Prostate gland (tissue), 2 donors: ENCODE measurements at regions not wholly inside any gene's neighbourhood (a gene's known extent, or its start where the extent isn't known, plus 50 kb on each side); places are given as distances from the start of the nearest gene placed in this dataset.

ENCODE experiments used
- DNase-seq: peaks from one replicate; pipeline ENCODE4 v3.0.0-alpha.2; 2019; ENCODE audit warnings: low spot score
- H3K27ac ChIP-seq, 2 donors: fragments of 200-600 bp; sonication (generic); 2 replicates each; pipeline ENCODE4 v1.5.1; 2017 to 2019
- H3K27me3 ChIP-seq: fragments of 200-600 bp; sonication (generic); replicated peaks from 2 replicates; pipeline ENCODE4 v1.5.1; 2019; ENCODE audit not compliant: insufficient read depth
- H3K36me3 ChIP-seq, 2 donors: fragments of 200-600 bp; sonication (generic); 1 replicate in 1 of 2; 2 replicates in 1 of 2; pipeline versions ENCODE4 v1.5.1 to v1.8.1; 2017 to 2019
- H3K4me1 ChIP-seq: fragments of 200-600 bp; sonication (generic); replicated peaks from 2 replicates; pipeline ENCODE4 v1.5.1; 2019
- H3K4me3 ChIP-seq, 2 donors: fragments of 200-600 bp; sonication (generic); 2 replicates each; pipeline ENCODE4 v1.5.1; 2017 to 2019
- H3K9me3 ChIP-seq: fragments of 200-600 bp; sonication (generic); 2 replicates; pipeline ENCODE4 v1.5.1; 2017
- POLR2A ChIP-seq: fragments of 450-650 bp; IDR thresholded peaks from one replicate; pipeline ENCODE4 v1.6.1; 2016; ENCODE audit warnings: antibody characterized with exemption, mild to moderate bottlenecking
- POLR2AphosphoS5 ChIP-seq: sonication (generic); formaldehyde crosslinking; IDR thresholded peaks from one replicate; pipeline ENCODE4 v1.6.1; 2017; ENCODE audit warnings: antibody characterized with exemption
- WGBS: methylation state at CpG from one replicate; pipeline ENCODE4 v1.1.5; 2018; 5-methylcytosine and 5-hydroxymethylcytosine counted together
- intact Hi-C: fragments of 100-400 bp; cut with DNase I; formaldehyde crosslinking; loops from one replicate; pipeline ENCODE4 v1.14.2; 2022
- TF ChIP-seq, protein P1 (sequence below), 4 experiments: fragments of 200-600 bp in 2 of 4; fragments of 450-650 bp in 2 of 4; sonication (generic) in 2 of 4; IDR thresholded peaks; 1 replicate in 3 of 4; 2 replicates in 1 of 4; pipeline ENCODE4 v1.5.1; 2016 to 2019; ENCODE audit warnings: antibody characterized with exemption in 4 of 4, mild to moderate bottlenecking in 2 of 4, moderate library complexity in 2 of 4

DNA sequence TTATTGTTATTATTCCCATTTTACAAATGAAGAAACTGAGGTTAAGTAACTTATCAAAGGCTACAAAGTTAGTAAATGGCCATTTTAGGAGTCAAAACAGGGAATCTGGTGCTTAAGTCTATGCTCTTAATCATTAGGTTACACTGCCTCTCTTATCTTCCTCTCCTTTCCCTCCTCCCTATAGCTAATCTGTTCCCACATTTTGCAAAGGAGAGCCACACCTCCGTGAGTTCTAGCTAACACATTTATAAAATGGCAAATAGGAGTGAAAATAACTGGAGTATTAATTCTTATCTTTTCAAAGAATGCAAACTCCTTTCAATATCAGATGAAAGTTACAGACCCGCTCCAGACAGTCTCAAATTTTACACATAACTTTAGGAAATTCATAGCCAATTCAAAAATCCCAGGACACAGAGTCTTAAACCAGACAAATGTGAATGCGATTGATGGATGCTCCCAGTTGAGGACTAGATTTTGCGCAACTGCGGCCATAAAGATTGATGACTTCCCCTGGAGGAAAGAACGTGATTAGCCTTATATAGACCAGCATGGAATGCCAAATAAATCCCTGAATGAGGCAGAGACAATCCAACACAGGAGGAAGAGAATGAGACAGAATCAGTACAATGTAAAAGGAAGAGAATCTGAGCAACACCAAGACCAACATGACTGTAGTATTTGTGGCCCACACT, 225.0 kb upstream of the ARID2 start:
- intact Hi-C loops = no loop called here
- no peaks in the 10 kb centered on the region for H3K27me3 ChIP-seq
- H3K27ac ChIP-seq = no peak overlapping the region
- no peaks in the 10 kb centered on the region for H3K4me1 ChIP-seq
- H3K36me3 ChIP-seq = no peaks in the 10 kb centered on the region
- no peak for DNase-seq
- H3K9me3 ChIP-seq = no peaks in the 10 kb centered on the region
- TF ChIP-seq, protein P1, sequence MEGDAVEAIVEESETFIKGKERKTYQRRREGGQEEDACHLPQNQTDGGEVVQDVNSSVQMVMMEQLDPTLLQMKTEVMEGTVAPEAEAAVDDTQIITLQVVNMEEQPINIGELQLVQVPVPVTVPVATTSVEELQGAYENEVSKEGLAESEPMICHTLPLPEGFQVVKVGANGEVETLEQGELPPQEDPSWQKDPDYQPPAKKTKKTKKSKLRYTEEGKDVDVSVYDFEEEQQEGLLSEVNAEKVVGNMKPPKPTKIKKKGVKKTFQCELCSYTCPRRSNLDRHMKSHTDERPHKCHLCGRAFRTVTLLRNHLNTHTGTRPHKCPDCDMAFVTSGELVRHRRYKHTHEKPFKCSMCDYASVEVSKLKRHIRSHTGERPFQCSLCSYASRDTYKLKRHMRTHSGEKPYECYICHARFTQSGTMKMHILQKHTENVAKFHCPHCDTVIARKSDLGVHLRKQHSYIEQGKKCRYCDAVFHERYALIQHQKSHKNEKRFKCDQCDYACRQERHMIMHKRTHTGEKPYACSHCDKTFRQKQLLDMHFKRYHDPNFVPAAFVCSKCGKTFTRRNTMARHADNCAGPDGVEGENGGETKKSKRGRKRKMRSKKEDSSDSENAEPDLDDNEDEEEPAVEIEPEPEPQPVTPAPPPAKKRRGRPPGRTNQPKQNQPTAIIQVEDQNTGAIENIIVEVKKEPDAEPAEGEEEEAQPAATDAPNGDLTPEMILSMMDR (IDR thresholded peaks at IDR 0.05) = no peak
- TF ChIP-seq POLR2A = no peak
- H3K4me3 ChIP-seq = no peak overlapping the region
- WGBS = 78% methylated on average over 6 of the region's 6 CpGs

DNA sequence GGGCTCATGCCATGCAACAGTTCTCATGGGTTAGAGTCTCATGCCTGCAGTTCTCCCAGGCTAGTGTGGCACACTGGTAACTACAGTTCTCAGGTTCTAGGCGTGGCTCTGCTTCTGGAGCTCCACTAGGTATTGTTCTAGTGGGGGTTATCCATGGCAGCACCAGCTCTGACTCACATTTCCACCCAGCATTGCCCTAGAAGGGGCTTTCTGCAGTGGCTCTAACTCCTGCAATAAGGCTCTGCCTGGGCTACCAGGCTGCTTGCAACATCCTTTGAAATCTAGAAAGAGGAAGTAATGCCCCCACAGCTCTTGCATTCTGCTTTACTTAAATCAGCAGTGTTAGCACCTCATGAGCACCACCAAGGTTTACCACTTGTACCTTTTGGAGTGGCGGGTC, 220.3 kb upstream of the ARID2 start:
- Histone ChIP-seq H3K27me3 (no peaks in the 10 kb centered on the region), H3K9me3 (no peaks in the 10 kb centered on the region), H3K36me3 (no peaks in the 10 kb centered on the region), H3K27ac (no peak overlapping the region), H3K4me1 (no peaks in the 10 kb centered on the region), H3K4me3 (no peak overlapping the region)
- DNase-seq = no peak
- intact Hi-C loops = no loop called here
- TF ChIP-seq POLR2AphosphoS5 (no peak), POLR2A (no peak)
- TF ChIP-seq, protein P1 (IDR thresholded peaks at IDR 0.05) = no peak
- WGBS = 75% methylated on average over 2 of the region's 2 CpGs

DNA sequence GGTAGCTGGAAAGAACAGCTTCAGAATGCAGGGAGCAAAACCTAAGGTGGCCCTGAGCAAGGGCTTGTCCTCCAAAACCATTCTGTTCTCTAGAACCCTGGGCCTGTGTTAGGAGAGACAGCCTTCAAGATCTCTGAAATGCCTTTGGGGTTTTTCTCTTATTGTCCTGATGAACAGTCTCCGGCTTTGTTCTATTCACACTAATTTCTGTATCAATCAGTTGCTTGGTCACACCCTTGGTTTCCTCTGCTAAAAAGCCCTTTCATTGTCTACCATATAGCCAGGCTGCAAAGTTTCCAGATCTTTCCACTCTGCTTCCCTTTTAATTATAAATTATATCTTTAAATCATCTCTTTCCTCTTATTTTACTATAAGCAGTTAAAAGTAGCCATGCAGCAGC, 219.9 kb upstream of the ARID2 start:
- Histone ChIP-seq H3K27ac (no peak overlapping the region), H3K36me3 (no peaks in the 10 kb centered on the region), H3K4me3 (no peak overlapping the region), H3K4me1 (no peaks in the 10 kb centered on the region), H3K27me3 (no peaks in the 10 kb centered on the region), H3K9me3 (no peaks in the 10 kb centered on the region)
- 100% methylated on average over 1 of the region's 1 CpG for WGBS
- intact Hi-C loops = no loop called here
- no peak for DNase-seq
- TF ChIP-seq, protein P1 (IDR thresholded peaks at IDR 0.05) = no peak
- TF ChIP-seq POLR2AphosphoS5 (no peak), POLR2A (no peak)

DNA sequence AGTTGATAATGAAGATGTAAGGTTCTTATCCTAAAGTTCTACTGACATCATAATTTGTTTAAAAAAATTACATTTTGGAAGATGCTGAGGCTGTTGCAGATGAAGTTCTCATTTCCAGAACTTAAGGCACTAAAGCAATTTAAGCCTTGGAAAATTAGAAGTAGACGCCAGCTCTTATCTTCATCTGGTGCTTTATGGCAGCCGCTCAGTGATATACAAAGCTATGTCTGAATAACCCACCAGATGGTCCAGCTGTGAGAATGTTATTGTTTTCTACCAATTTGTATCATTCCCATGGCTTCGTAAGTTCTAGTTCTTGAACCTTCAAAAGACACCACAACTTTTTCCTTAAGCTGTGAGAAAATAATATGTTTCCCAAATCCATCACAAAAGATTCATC, 212.1 kb upstream of the ARID2 start:
- TF ChIP-seq POLR2AphosphoS5 (no peak), POLR2A (no peak)
- TF ChIP-seq, protein P1 (IDR thresholded peaks at IDR 0.05) = no peak
- 91% methylated on average over 3 of the region's 3 CpGs for WGBS

More for the DNA sequence above, 212.1 kb upstream of the ARID2 start:
- H3K36me3 ChIP-seq = no peaks in the 10 kb centered on the region
- H3K4me3 ChIP-seq = no peak overlapping the region
- H3K9me3 ChIP-seq = no peaks in the 10 kb centered on the region
- no peak overlapping the region for H3K27ac ChIP-seq
- no peak for DNase-seq
- no peaks in the 10 kb centered on the region for H3K27me3 ChIP-seq
- intact Hi-C loops = no loop called here
- no peaks in the 10 kb centered on the region for H3K4me1 ChIP-seq
